CD4-positive, alpha-beta memory T cell (primary cell): ENCODE measurements at regions not wholly inside any gene's neighbourhood (a gene's known extent, or its start where the extent isn't known, plus 50 kb on each side); places are given as distances from the start of the nearest gene placed in this dataset.

Experiments used
- CTCF ChIA-PET: fragments of 350-600 bp; sonication (Branson Sonifier 250); formaldehyde crosslinking; loops from one replicate; lab custom pipeline; 2021; ENCODE audit warnings: inconsistent platforms; ENCODE audit not compliant: partially characterized antibody; lab: Charles Lee
- POLR2A ChIA-PET: fragments of 350-600 bp; sonication (Branson Sonifier 250); formaldehyde crosslinking; loops from one replicate; lab custom pipeline; 2021; ENCODE audit not compliant: partially characterized antibody; lab: Charles Lee
- DNase-seq, 5 donors: peaks; one replicate each; pipeline versions ENCODE4 v3.0.0 to v3.0.0-alpha.2; 2020 to 2022; ENCODE audit warnings: mixed read lengths in 1 of 5
- H3K27ac ChIP-seq: one replicate; pipeline ENCODE4 v1.7.0; 2013; ENCODE audit warnings: low read depth, low read length
- H3K27me3 ChIP-seq: 2 replicates; pipeline ENCODE4 v1.7.0; 2013; ENCODE audit warnings: mild to moderate bottlenecking, low read length, moderate library complexity; ENCODE audit not compliant: insufficient read depth
- H3K36me3 ChIP-seq: 2 replicates; pipeline ENCODE4 v1.7.0; 2013; ENCODE audit warnings: mild to moderate bottlenecking, low read length, moderate library complexity; ENCODE audit not compliant: insufficient read depth
- H3K4me1 ChIP-seq: 2 replicates; pipeline ENCODE4 v1.7.0; 2013; ENCODE audit warnings: mild to moderate bottlenecking, low read length, moderate library complexity; ENCODE audit not compliant: insufficient read depth
- H3K4me3 ChIP-seq, 2 donors: one replicate each; pipeline ENCODE4 v1.7.0; 2013; ENCODE audit warnings: low read length in 2 of 2, mild to moderate bottlenecking in 1 of 2
- H3K9me3 ChIP-seq, 2 donors: one replicate each; pipeline ENCODE4 v1.7.0; 2013; ENCODE audit warnings: low read length in 2 of 2, control low read depth in 1 of 2; ENCODE audit not compliant: control insufficient read depth in 1 of 2
- H3K27ac Mint-ChIP-seq, 7 donors: one replicate each; pipeline ENCODE4 v1.8.0; 2020 to 2021; ENCODE audit warnings: mixed read lengths in 7 of 7, mild to moderate bottlenecking in 6 of 7, inconsistent platforms in 3 of 7, moderate library complexity in 3 of 7
- H3K27me3 Mint-ChIP-seq, 2 donors: one replicate each; pipeline ENCODE4 v1.8.0; 2020 to 2021; ENCODE audit warnings: mixed read lengths in 2 of 2
- H3K36me3 Mint-ChIP-seq, 2 donors: one replicate each; pipeline ENCODE4 v1.8.0; 2020 to 2021; ENCODE audit warnings: mixed read lengths in 2 of 2, inconsistent platforms in 1 of 2, mild to moderate bottlenecking in 1 of 2
- H3K4me1 Mint-ChIP-seq, 4 donors: one replicate each; pipeline ENCODE4 v1.8.0; 2020 to 2021; ENCODE audit warnings: mixed read lengths in 4 of 4, mild to moderate bottlenecking in 1 of 4
- H3K4me3 Mint-ChIP-seq, 8 donors: one replicate each; pipeline ENCODE4 v1.8.0; 2020 to 2021; ENCODE audit warnings: mixed read lengths in 8 of 8, mild to moderate bottlenecking in 7 of 8, moderate library complexity in 6 of 8, inconsistent platforms in 3 of 8
- H3K9me3 Mint-ChIP-seq, 8 donors: one replicate each; pipeline ENCODE4 v1.8.0; 2020 to 2021; ENCODE audit warnings: mixed read lengths in 8 of 8, mild to moderate bottlenecking in 5 of 8, inconsistent platforms in 3 of 8, moderate library complexity in 1 of 8
- intact Hi-C: fragments of 100-400 bp; cut with micrococcal nuclease; formaldehyde crosslinking; loops from one replicate; pipeline ENCODE4 v1.15.1; 2023

DNA sequence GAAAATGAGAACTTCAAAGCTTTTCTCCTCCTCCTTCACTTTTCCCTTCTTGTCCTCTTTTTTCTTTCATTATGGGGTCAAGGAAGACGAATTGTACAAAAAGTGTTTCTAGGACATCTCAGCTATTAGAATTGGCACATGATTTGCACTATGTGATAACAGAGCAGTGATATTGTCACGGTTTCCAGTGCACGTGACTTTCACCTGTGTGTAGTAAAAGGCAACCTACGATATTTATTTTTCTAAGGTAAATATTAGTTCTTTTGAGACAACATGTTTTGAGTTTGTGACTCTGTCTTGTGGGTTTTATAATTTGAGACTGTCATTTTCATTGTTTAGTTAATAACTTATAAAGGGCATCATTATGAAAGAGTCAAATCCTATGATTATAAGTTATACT is 213.1 kb downstream of the PSAT1 start:
- H3K36me3 ChIP-seq = no peaks in the 10 kb centered on the region
- peaks cover 0 to 6% (median 0%) of the 10 kb centered on the region in 8 donors for H3K9me3 Mint-ChIP-seq
- CTCF ChIA-PET = no interaction called here

DNA sequence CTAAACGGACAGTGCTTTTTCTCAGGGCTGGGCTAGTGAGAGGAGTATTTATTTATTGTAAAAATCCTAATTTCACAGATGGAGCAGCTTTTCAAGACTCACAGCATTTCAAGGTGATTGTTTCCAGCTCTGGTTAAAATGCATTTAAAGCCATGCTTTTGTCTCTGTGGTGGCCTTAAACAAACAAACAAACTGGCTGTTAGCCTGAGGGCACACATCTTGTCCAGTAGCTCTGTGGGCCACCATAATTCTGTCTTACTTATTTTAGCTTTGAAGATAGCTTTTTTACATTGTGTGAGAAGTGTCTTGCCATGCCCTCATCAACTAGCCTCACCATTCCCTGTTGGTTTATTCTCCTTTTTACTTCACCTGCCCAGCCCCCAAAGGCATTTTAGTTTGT is 218.2 kb downstream of the PSAT1 start:
- no peaks in the 10 kb centered on the region for H3K27me3 ChIP-seq
- intact Hi-C loops = no loop called here
- H3K4me1 ChIP-seq = no peaks in the 10 kb centered on the region
- Mint-ChIP-seq H3K4me1 (no peaks in the 10 kb centered on the region), H3K36me3 (no peaks in the 10 kb centered on the region), H3K27ac (no peak overlapping the region), H3K9me3 (peaks cover 0 to 24% (median 13%) of the 10 kb centered on the region in 8 donors), H3K4me3 (no peak overlapping the region), H3K27me3 (peaks cover 0 to 9% of the 10 kb centered on the region in 2 donors)
- no peak for DNase-seq
- ChIA-PET CTCF (no interaction called here), POLR2A (no interaction called here)
- H3K27ac ChIP-seq = no peak overlapping the region
- no peaks in the 10 kb centered on the region for H3K36me3 ChIP-seq
- H3K4me3 ChIP-seq = no peak overlapping the region
- H3K9me3 ChIP-seq = peaks cover 0 to 3% of the 10 kb centered on the region in 2 donors

More for the DNA sequence above, 213.1 kb downstream of the PSAT1 start:
- no peaks in the 10 kb centered on the region for H3K27me3 ChIP-seq
- Mint-ChIP-seq H3K27me3 (peaks cover 0 to 5% of the 10 kb centered on the region in 2 donors), H3K4me1 (peaks cover 0 to 4% (median 3%) of the 10 kb centered on the region in 4 donors), H3K36me3 (no peaks in the 10 kb centered on the region), H3K4me3 (no peak overlapping the region), H3K27ac (no peak overlapping the region)
- no peak overlapping the region for H3K27ac ChIP-seq
- no peaks in the 10 kb centered on the region for H3K4me1 ChIP-seq
- intact Hi-C loops = no loop called here
- POLR2A ChIA-PET = no interaction called here
- no peak overlapping the region for H3K4me3 ChIP-seq
- H3K9me3 ChIP-seq = no peaks in the 10 kb centered on the region
- no peak for DNase-seq

DNA sequence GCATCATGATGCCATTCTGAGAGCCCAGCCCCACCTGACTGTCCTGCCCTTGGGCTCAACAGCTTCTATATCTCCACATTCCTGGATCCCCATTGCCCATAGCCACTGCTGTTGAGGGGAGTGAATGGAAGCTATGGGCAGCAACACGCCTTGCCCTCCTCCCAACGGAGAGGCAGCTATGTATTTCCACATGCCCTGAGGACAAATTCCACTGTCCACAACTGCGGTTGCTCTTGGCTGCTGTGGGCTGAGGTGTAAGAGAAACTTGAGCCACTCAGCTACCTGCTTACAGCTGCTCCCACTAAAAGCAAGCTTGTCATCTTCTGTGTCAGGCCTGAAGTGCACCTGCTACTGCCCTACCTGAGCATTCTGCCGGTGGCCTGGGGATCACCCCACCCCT is 222.9 kb downstream of the PSAT1 start:
- no peaks in the 10 kb centered on the region for H3K4me1 Mint-ChIP-seq

DNA sequence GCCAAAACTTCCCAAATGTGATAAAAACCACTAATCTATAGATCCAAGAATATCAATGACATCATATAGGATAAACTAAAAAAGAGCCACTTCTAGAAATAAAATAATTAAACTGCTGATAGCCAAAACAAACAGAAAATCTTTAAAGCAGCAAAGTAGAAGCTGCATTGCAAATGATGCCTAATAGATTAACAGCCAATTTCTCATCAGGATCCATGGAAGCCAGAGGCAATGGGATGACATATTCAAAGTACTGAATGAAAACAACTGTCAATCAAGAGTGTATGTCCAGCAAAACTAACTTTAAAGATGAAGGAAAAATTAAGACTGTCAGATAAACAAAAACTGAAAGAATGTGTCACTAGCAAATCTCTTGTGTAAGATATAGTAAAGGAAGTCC is 224.8 kb downstream of the PSAT1 start:
- ChIA-PET POLR2A (no interaction called here), CTCF (no interaction called here)
- intact Hi-C loops = no loop called here
- no peak for DNase-seq
- Mint-ChIP-seq H3K4me1 (no peaks in the 10 kb centered on the region), H3K27me3 (no peaks in the 10 kb centered on the region), H3K4me3 (no peak overlapping the region), H3K36me3 (no peaks in the 10 kb centered on the region), H3K27ac (no peak overlapping the region), H3K9me3 (peaks cover 3 to 43% (median 27%) of the 10 kb centered on the region in 8 donors)
- no peaks in the 10 kb centered on the region for H3K27me3 ChIP-seq
- H3K9me3 ChIP-seq = peaks cover 0 to 10% of the 10 kb centered on the region in 2 donors
- no peak overlapping the region for H3K4me3 ChIP-seq
- no peak overlapping the region for H3K27ac ChIP-seq
- no peaks in the 10 kb centered on the region for H3K4me1 ChIP-seq
- no peaks in the 10 kb centered on the region for H3K36me3 ChIP-seq

More for the DNA sequence above, 222.9 kb downstream of the PSAT1 start:
- ChIA-PET POLR2A (no interaction called here), CTCF (no interaction called here)
- Mint-ChIP-seq H3K36me3 (no peaks in the 10 kb centered on the region), H3K4me3 (no peak overlapping the region), H3K9me3 (peaks cover under 1 to 43% (median 30%) of the 10 kb centered on the region in 8 donors), H3K27me3 (peaks cover 0 to 4% of the 10 kb centered on the region in 2 donors), H3K27ac (no peak overlapping the region)
- intact Hi-C loops = no loop called here
- Histone ChIP-seq H3K27ac (no peak overlapping the region), H3K36me3 (no peaks in the 10 kb centered on the region), H3K4me1 (no peaks in the 10 kb centered on the region), H3K4me3 (no peak overlapping the region), H3K9me3 (peaks cover 0 to 10% of the 10 kb centered on the region in 2 donors), H3K27me3 (no peaks in the 10 kb centered on the region)
- DNase-seq = no peak

DNA sequence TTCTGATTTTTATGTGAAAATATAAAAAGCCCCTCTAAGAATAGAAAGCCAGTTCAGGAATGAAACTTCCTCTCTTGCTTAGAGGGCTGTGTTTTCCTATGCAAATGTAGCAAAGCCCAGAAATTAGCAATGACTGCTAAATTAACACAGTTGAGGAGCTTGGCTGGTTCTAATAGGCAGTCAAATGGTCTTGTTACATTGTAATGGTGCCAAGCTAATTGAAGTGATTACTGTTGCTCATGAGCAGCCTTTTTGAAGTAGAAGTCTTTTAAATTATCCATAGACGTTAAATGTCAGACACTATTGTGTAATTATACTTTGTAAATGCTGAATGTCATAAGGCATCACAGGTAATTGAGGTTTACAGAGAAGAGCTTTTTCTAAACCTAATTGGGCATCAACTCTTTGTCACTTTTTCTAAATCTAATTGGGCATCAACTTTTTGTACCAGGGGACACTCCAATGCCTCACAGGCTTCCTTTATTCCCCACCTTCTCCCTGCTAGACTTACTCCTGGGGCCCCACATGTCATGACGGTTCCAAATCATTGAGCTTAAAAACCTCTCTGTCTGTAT is 229.1 kb downstream of the PSAT1 start:
- Mint-ChIP-seq H3K4me3 (no peak overlapping the region), H3K27me3 (no peaks in the 10 kb centered on the region), H3K9me3 (peaks cover 3 to 13% (median 7%) of the 10 kb centered on the region in 8 donors), H3K27ac (no peak overlapping the region), H3K36me3 (no peaks in the 10 kb centered on the region), H3K4me1 (no peaks in the 10 kb centered on the region)
- H3K27me3 ChIP-seq = no peaks in the 10 kb centered on the region
- peaks cover 0 to 6% of the 10 kb centered on the region in 2 donors for H3K9me3 ChIP-seq
- DNase-seq = no peak
- CTCF ChIA-PET = no interaction called here
- no peaks in the 10 kb centered on the region for H3K36me3 ChIP-seq
- POLR2A ChIA-PET = no interaction called here
- no peak overlapping the region for H3K4me3 ChIP-seq
- intact Hi-C loops = no loop called here
- no peak overlapping the region for H3K27ac ChIP-seq
- H3K4me1 ChIP-seq = no peaks in the 10 kb centered on the region

DNA sequence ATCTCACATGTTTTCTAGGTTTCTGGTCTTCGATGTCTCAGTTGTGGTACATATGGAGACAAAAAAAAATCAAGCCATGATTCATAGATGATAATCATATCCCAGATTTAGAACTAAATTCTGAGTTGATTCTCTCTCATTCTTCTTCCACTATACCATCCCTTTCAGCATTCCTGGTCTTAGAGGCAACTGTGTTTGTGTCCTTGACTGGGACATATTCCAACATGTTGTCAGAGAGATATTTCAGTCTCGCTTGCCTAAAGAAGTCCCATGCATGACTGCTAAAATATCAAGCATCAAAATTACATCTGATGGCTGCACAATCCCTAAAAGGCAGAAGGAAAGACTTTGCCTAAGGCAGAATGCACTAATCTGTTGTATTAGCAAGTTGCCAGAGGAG is 236.6 kb downstream of the PSAT1 start:
- peaks cover 0 to 7% (median 0%) of the 10 kb centered on the region in 8 donors for H3K9me3 Mint-ChIP-seq
- ChIA-PET POLR2A (no interaction called here), CTCF (no interaction called here)

DNA sequence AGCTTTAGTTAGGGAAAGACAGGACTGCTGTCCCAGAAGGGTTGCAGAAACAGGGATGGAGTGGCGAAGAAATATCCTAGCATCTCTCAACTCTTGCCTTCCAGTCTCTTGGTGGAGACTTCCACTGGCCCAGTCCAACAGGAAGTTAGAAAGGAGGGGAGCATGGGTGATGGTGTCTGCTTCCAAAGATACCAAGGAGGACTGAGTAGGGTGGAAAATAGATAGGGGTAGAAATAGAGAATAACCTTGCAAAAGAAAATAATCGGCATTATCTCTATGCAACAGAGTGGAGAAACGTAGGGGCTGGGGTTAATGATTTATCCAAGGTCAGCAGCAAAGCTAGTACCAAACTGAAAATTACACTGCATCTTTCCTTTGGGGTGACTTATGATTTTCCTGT is 242.3 kb downstream of the PSAT1 start:
- no peak overlapping the region for H3K27ac ChIP-seq
- H3K4me3 Mint-ChIP-seq = no peak overlapping the region
- H3K27me3 ChIP-seq = no peaks in the 10 kb centered on the region
- peaks cover 0 to 7% (median 0%) of the 10 kb centered on the region in 8 donors for H3K9me3 Mint-ChIP-seq
- POLR2A ChIA-PET = no interaction called here
- no peak overlapping the region for H3K4me3 ChIP-seq
- no peaks in the 10 kb centered on the region for H3K36me3 ChIP-seq
- CTCF ChIA-PET = no interaction called here
- no peaks in the 10 kb centered on the region for H3K27me3 Mint-ChIP-seq
- DNase-seq = no peak
- intact Hi-C loops = no loop called here
- H3K4me1 Mint-ChIP-seq = no peaks in the 10 kb centered on the region
- H3K4me1 ChIP-seq = no peaks in the 10 kb centered on the region
- no peak overlapping the region for H3K27ac Mint-ChIP-seq
- H3K9me3 ChIP-seq = no peaks in the 10 kb centered on the region
- no peaks in the 10 kb centered on the region for H3K36me3 Mint-ChIP-seq

More for the DNA sequence above, 236.6 kb downstream of the PSAT1 start:
- Histone ChIP-seq H3K4me3 (no peak overlapping the region), H3K4me1 (no peaks in the 10 kb centered on the region), H3K27ac (no peak overlapping the region), H3K9me3 (no peaks in the 10 kb centered on the region), H3K27me3 (no peaks in the 10 kb centered on the region), H3K36me3 (no peaks in the 10 kb centered on the region)
- Mint-ChIP-seq H3K4me3 (no peak overlapping the region), H3K27me3 (no peaks in the 10 kb centered on the region), H3K36me3 (no peaks in the 10 kb centered on the region), H3K4me1 (no peaks in the 10 kb centered on the region), H3K27ac (no peak overlapping the region)
- no peak for DNase-seq
- intact Hi-C loops = no loop called here
